ENCODE measurements at regions not wholly inside any gene's neighbourhood (a gene's known extent, or its start where the extent isn't known, plus 50 kb on each side); places are given as distances from the start of the nearest gene placed in this dataset.
"Not testable (repeated sequence)": the region's sequence is repeated elsewhere in the genome, so short reads cannot be mapped to it uniquely, and the experiment has no call there.

DNA sequence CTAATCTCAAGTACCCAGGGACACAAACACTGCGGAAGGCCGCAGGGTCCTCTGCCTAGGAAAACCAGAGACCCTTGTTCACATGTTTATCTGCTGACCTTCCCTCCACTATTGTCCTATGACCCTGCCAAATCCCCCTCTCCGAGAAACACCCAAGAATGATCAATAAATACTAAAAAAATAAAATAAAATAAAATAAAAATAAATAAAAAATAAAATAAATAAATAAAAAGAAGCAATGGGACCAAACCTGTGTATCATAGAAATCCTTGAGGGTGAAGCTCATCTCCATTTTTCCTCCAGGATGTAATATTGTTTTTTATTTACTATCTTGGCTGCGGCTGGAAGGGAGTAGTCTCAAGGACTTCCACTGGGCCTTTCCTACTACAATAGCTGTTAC, 82.0 kb upstream of the CMKLR1 start:
- not testable (repeated sequence) for DNase-seq

DNA sequence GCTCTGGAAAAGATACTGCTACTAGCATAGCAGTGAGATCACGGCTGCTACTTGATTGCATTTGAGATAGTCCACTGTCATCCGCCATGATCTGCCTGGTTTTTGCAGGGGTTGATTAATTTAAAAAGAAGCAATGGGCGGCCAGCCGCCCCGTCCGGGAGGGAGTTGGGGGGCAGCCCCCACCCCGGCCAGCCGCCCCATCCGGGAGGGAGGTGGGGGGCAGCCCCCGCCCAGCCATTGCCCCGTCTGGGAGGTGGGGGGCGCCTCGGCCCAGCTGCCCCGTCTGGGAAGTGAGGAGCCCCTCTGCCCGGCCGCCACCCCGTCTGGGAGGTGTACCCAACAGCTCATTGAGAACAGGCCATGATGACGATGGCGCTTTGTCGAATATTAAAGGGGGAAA, 81.3 kb upstream of the CMKLR1 start:
- DNase-seq = not testable (repeated sequence)

DNA sequence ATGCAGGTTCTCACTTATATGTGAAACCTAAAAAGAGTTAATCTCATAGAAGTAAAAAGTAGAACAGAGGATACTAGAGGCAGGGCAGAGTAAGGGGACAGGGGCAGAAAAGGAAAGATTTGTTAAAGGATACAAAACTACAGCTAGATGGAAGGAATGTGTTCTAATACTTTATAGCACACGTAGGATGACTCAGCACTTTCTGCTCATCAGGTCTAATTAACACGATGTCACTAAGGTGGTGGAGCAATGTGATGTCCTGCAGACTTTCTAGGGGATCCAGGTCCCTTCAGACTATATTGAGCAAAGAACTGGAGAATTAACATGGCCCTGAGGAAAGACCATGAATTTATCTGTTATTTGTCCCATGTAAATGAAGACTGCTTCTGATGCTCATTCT, 80.8 kb upstream of the CMKLR1 start:
- DNase-seq = no peak

DNA sequence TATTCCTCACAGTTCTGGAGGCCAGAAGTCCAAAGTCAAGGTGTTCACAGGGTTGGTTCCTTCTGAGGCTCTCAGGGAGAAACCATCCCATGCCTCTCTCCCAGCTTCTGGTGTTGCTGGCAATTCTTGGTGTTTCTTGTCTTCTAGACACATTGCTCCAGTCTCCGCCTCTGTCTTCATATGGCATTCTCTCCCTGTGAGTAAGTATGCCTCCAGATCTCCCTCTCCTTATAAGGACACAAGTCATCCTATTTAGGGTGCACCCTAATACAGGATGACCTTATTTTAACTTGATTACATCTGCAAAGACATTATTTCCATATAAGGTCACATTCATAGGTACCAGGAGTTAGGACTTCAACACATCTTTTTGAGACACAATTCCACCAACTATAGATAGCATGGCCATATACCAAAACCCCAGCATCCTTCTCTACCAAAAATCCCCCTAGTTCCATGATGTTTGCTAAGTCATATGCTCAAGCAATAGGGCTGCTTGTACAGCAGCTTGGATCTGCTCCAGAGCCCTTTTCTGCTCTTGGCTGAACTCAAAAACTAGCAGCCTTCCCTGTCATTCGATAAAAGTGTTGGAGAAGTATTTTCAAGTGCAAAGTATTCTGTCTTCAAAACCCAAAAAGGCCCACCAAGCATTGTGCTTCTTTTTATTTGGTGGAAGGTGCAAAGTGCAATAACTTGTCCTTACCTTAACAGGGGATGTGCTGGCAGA, 79.2 kb upstream of the CMKLR1 start:
- no peak for DNase-seq

DNA sequence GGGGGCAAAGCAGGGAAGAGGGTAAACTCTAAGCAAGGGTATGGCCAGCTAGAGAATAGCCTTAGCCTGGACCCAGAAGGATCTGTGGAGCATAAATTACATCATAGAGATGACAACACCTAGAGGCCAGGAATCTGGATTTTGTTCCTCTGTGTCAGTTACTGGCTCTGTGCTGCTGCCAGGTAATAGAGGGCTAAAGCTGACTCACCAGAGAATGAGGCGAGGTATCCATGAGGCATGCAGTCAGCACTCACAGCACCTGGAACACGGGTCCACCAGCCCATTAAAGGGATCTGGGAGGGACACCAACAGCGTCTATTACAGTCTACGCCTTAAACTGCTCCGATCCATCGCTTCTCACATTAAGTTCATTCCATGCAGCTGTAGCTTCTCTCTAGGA, 74.9 kb upstream of the CMKLR1 start:
- no peak for DNase-seq

DNA sequence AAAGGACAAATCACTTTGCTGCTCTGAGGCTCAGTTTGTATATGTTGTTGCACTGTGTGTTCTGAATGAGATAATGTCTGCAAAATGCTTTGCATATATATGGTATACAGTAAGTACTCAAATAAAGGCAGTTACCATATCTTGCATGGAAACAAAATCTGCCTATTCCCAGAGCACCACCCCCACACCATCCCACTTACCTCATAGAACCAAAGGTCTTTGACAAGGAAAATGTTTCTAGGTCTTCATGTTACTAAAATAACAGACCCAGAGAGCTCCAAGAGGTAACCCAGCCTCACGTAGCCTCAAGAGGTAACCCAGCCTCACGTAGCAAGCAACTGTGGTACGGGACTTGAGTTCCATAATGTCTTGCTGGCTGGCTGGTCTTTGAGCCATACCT, 71.6 kb upstream of the CMKLR1 start:
- no peak for DNase-seq

DNA sequence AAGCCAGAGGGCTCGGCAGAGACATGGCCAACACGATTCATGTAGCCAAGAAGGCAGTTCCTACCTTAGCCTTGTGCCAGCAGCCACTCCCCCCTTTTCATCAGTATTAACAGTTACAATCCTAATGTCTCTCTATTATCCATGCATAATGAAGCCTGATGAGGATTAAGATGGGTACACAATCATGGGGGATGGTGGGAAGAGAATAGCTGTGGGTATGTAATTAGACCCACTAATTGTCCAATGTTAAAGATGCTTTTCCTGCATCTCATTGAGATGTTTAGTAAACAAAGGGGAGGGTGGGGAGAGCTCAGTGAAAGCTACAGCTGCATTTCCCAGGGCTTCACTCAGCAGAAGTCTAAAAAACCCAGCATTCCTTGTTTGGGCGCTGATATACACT, 70.4 kb upstream of the CMKLR1 start:
- DNase-seq = no peak

DNA sequence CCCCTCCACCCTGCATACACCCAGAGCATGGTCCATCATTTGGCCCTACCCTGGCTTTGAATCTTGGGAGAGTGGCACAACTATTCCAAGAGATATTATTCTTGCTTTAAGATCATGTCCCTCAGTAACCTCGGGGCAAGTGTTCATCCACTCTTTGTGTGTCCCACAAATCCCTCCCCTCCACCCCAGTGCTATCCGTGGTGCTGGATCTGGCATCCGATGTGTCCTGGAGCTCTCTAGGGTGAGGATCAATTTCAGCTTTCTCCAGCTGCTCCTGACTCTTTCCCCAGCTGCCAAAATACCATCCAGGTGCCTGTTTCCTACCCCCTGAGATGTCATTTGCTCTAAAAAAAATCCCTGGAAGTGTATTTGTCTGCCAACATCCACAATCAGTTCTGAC, 64.8 kb upstream of the CMKLR1 start:
- no peak for DNase-seq

DNA sequence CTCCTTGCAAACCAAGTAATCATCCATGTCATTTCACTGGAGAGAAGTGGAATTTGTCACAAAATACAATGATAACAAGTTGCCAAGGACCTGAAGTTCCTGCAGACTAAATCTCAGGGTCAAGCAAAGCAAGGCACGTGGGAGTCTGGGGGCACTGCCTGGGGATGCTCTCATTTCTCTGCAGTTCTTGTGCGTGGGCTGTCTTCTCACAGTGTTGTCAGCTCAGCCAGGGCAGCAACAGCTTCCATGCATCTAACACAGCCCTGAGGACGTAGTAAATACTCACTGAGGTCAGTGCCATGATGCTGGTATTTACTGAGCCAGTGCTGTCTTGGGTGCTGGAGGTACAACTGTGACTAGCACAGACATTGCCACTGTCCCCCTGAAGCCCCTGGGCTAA, 62.9 kb upstream of the CMKLR1 start:
- DNase-seq = no peak

DNA sequence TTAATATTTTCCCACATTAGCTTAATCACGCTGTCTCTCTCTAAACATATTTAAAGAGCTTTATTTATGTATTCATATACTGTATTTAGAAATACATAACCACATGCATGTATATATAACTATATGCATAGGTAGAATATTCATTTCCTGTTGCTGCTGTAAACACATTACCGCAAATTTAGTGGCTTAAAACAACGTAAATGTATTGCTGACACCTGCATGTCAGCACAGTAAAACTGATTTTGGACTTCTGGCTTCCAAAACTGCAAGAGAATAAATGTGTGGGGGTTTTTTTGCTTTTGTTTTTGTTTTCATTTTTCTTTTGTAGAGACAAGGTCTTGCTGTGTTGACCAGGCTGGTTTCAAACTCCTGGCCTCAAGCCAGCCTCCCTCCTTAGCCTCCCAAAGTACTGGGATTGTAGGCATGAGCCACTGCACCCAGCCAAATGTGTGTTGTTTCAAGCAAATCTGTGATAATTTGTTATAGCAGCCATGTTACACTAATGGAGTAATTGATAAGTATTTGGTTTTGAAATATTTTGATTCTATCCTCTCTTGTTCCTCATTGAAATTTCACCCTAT, 61.9 kb upstream of the CMKLR1 start:
- no peak for DNase-seq

DNA sequence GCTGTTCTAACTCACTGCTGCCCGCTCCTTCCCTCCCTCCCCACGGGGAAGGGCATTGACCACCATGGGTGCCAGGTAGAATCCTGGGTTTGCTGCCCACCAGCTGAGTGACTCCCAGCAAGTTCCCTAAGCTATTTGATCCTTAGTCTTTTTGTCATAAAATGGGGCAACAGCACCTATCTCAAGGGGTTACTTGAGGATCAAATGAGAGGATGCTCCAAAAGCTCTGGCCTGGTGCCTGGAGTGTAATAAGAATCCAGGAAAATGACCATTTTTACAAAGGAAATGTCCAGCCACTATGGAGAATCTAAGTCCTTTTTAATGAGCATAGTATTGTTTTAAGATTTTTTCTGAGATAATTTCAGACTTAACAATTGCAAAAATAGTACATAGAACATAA, 61.4 kb upstream of the CMKLR1 start:
- no peak for DNase-seq

DNA sequence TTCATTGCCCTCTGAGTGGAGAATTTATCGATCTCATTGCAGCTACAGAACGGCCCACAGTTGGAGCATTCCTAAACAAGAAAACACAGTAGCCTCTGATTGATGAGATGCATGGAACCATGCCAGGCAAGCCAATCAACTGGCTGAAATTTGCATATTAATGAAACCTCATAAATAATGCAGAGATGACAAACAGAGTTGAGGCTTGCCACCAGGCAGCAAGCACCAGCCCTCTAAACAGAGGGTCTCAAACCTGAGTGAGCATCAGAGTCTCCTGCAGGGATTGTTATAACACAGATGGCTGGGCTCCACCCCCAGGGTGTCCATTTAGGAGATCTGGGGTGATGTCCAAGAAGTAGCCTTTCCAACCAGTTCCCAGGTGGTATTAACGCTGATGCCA, 60.9 kb upstream of the CMKLR1 start:
- DNase-seq = no peak

DNA sequence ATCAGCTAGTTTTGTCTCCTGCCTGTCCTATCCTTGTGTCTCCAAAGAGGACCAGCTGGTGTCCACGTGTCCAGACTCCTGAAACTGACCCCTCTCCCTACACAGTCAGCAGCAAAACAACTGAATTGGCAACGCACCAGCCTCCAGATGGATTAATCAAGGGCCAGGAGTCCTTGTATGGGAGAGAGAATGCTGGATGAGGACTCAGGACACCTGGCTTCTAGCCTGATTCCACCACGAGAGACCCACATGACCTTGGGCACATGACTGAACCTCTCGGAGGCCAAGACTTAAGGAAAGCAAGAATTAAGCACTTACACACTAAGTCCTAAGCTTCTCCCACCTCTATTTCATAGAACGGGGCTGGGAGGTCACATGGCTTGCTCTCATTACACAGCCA, 60.4 kb upstream of the CMKLR1 start:
- no peak for DNase-seq

DNA sequence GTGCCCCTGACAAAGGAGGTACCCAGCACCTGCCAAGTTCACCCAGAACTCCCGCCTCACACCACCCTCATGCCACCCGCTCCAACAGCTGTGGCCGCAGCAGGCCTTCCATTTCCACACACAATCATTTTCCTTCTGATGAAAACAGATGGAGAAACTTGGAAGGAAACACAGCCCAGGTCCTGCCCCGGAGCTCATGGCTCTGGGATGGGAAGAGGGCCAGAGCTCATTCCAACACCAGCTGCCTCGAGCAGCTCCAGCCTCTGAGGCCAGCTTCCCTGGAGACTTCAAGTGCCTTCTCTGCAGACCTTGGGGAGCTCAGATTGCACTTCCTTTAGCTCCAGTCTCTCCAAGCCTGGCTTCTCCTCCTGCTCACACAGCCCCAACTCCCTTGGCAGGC, 55.1 kb upstream of the CMKLR1 start:
- no peak for DNase-seq

DNA sequence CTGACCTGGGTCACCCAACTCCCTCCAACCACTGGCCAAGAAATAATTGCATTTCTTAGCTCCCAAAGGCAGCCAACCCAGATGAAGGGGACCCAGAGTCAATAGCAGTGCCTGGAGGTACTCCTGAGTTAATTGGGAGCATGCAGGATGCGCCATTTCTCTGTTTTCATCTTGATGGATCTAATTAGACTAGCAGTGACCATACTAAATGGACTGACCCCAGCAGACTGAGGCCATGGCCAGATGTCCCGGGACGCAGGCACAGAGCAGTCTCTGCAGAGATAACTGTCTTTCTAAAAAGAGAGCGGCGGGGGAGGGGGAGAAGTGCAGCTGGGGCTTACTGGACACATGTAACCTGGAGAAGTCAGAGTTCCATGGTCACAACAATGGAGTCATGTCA, 53.2 kb upstream of the CMKLR1 start:
- DNase-seq = no peak

DNA sequence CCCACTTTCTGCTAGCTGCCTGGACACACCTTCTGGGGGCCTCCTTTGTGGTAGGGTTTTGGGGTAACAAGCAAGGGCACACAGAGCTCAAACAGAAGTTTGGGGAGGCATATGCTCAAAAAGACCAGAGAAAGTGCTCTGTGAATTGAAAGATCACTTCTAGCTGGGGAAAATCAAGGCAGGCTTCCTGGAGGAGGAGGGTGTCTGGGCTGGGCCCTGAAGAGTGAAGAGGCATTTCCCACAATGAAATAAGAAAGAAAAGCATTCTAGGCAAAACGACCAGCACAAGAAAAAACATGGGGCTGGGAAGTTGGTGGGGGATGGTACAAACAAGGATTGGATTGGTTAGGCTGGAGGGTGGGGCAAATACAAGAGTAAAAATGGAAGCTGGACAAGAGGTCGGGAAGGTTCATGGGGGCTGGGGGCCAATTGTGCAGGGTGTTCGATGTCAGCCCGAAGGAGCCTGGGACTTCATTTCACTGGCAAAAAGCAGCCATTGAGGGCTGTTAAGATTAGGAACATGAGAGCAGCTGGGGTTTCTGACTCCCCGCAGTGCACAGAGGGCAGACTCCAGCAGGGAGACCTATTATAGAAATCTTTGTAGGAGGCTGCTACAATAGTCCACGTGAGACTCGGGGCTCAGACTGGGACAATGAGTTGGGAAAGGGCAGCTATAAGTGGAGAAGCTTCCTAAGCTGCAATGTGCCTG, 51.5 kb upstream of the CMKLR1 start:
- DNase-seq = no peak

DNA sequence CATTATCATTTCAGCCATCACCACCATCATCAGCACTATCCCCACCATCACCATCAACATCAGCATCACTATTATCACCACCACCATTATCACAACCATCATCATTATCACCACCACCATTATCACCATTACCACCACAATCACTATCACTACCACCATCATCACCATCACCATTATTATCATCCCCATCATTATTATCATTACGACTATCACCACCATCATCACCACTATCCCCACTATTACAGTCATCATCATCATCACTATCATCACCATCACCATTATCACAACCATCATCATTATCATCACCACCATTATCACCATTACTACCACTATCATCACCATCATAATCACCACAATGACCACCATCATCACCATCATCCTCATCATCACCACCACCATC, 50.4 kb upstream of the CMKLR1 start:
- DNase-seq = no peak
